Body of pancreas (tissue), 4 donors: ENCODE measurements at regions not wholly inside any gene's neighbourhood (a gene's known extent, or its start where the extent isn't known, plus 50 kb on each side); places are given as distances from the start of the nearest gene placed in this dataset.

ENCODE experiments used
- ATAC-seq: fragments of 150-250 bp; one replicate; pipeline ENCODE4 v1.9.1; 2016
- DNase-seq, 4 donors: peaks; one replicate each; pipeline ENCODE4 v3.0.0-alpha.2; 2019
- H3K27ac ChIP-seq, 4 donors: fragments of 200-600 bp; sonication (generic); 1 replicate in 3 of 4; 2 replicates in 1 of 4; pipeline versions ENCODE4 v1.5.1 to v1.6.1; 2016 to 2019; ENCODE audit warnings: mild to moderate bottlenecking in 1 of 4, mixed read lengths in 1 of 4, moderate library complexity in 1 of 4
- H3K27me3 ChIP-seq, 2 donors: fragments of 200-600 bp; sonication (generic); one replicate each; pipeline ENCODE4 v1.6.0; 2016; ENCODE audit warnings: mild to moderate bottlenecking in 1 of 2
- H3K36me3 ChIP-seq, 2 donors: fragments of 200-600 bp; sonication (generic); replicated peaks in 1 of 2; 2 replicates each; pipeline ENCODE4 v1.5.1; 2016; ENCODE audit warnings: low read depth in 2 of 2; ENCODE audit not compliant: insufficient read depth in 1 of 2
- H3K4me1 ChIP-seq: fragments of 200-600 bp; sonication (generic); one replicate; pipeline ENCODE4 v1.6.0; 2016
- H3K4me3 ChIP-seq, 2 donors: fragments of 200-600 bp; sonication (generic); 1 replicate in 1 of 2; 2 replicates in 1 of 2; pipeline ENCODE4 v1.5.1; 2016 to 2019
- H3K9me3 ChIP-seq, 3 donors: fragments of 200-600 bp; sonication (generic); 1 replicate in 2 of 3; 2 replicates in 1 of 3; pipeline ENCODE4 v1.5.1; 2016
- POLR2A ChIP-seq, 3 donors: fragments of 450-650 bp; IDR thresholded peaks; one replicate each; pipeline ENCODE4 v1.6.1; 2016; ENCODE audit warnings: antibody characterized with exemption in 3 of 3, mild to moderate bottlenecking in 2 of 3
- WGBS, 2 donors: methylation state at CpG; one replicate each; pipeline ENCODE4 v1.1.5; 2017; 5-methylcytosine and 5-hydroxymethylcytosine counted together
- intact Hi-C: fragments of 100-400 bp; cut with DNase I; formaldehyde crosslinking; loops from one replicate; pipeline ENCODE4 v1.15.1; 2023
- TF ChIP-seq, protein P1 (sequence below), 7 experiments: fragments of 450-650 bp in 4 of 7; fragments of 200-600 bp in 3 of 7; sonication (generic) in 3 of 7; IDR thresholded peaks; one replicate each; pipeline ENCODE4 v1.5.1; 2016 to 2019; ENCODE audit warnings: antibody characterized with exemption in 7 of 7

DNA sequence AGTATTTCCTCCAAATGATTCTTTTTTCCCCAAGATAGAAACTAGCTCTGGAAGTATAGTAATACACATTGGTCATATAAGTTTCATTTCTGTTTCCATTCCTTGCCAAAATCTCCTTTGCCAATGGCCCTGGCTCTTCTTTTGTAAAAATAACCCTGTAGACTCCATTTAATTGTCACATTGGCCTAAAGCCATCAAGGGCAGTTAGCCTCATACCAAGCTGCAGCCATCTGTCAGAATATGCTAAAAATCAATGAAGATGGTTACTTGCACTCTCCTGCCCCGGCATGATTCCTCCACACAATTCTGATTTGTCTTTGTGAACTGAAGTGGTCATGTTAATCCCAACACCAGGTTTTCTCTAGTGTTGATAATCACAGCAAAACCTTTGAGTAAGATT, 380.5 kb downstream of the SH2D1A start:
- no peaks in the 10 kb centered on the region for H3K36me3 ChIP-seq
- H3K27ac ChIP-seq = no peak overlapping the region
- WGBS, 2 donors = 45 to 47% methylated on average over 1 of the region's 1 CpG
- DNase-seq (no peak), ATAC-seq (no peak)
- intact Hi-C loops = no loop called here
- H3K4me3 ChIP-seq = no peak overlapping the region
- no peak for TF ChIP-seq POLR2A (IDR thresholded peaks at IDR 0.05)
- TF ChIP-seq, protein P1, sequence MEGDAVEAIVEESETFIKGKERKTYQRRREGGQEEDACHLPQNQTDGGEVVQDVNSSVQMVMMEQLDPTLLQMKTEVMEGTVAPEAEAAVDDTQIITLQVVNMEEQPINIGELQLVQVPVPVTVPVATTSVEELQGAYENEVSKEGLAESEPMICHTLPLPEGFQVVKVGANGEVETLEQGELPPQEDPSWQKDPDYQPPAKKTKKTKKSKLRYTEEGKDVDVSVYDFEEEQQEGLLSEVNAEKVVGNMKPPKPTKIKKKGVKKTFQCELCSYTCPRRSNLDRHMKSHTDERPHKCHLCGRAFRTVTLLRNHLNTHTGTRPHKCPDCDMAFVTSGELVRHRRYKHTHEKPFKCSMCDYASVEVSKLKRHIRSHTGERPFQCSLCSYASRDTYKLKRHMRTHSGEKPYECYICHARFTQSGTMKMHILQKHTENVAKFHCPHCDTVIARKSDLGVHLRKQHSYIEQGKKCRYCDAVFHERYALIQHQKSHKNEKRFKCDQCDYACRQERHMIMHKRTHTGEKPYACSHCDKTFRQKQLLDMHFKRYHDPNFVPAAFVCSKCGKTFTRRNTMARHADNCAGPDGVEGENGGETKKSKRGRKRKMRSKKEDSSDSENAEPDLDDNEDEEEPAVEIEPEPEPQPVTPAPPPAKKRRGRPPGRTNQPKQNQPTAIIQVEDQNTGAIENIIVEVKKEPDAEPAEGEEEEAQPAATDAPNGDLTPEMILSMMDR (IDR thresholded peaks at IDR 0.05) = no peak
- H3K27me3 ChIP-seq = no peaks in the 10 kb centered on the region
- no peaks in the 10 kb centered on the region for H3K9me3 ChIP-seq
- H3K4me1 ChIP-seq = no peaks in the 10 kb centered on the region

GRCh38 chrX:124736553-124737270, 390.3 kb downstream of the SH2D1A start:
- no peaks in the 10 kb centered on the region for H3K36me3 ChIP-seq
- intact Hi-C loops = no loop called here
- H3K4me3 ChIP-seq = no peak overlapping the region
- TF ChIP-seq POLR2A (IDR thresholded peaks at IDR 0.05) = no peak
- WGBS, 2 donors = 22 to 42% methylated on average over 4 to 9 of the region's 9 CpGs
- ATAC-seq = no peak
- no peaks in the 10 kb centered on the region for H3K4me1 ChIP-seq
- no peak for DNase-seq
- no peaks in the 10 kb centered on the region for H3K9me3 ChIP-seq
- no peaks in the 10 kb centered on the region for H3K27me3 ChIP-seq
- H3K27ac ChIP-seq = no peak overlapping the region

- WGBS, 2 donors = 23 to 26% methylated on average over 3 to 4 of the region's 4 CpGs
- H3K4me1 ChIP-seq = no peaks in the 10 kb centered on the region
- no peaks in the 10 kb centered on the region for H3K9me3 ChIP-seq
- H3K27me3 ChIP-seq = no peaks in the 10 kb centered on the region
- ATAC-seq (no peak), DNase-seq (no peak)
- H3K27ac ChIP-seq = no peak overlapping the region
- TF ChIP-seq, protein P1 (IDR thresholded peaks at IDR 0.05) = no peak
- no peak for TF ChIP-seq POLR2A (IDR thresholded peaks at IDR 0.05)
- H3K36me3 ChIP-seq = no peaks in the 10 kb centered on the region
- H3K4me3 ChIP-seq = no peak overlapping the region
- intact Hi-C loops = no loop called here
Observed at GRCh38 chrX:124737771-124738170, 391.4 kb downstream of the SH2D1A start.

- H3K27ac ChIP-seq = no peak overlapping the region
Observed at GRCh38 chrX:124747295-124747694, 400.9 kb downstream of the SH2D1A start.

DNA sequence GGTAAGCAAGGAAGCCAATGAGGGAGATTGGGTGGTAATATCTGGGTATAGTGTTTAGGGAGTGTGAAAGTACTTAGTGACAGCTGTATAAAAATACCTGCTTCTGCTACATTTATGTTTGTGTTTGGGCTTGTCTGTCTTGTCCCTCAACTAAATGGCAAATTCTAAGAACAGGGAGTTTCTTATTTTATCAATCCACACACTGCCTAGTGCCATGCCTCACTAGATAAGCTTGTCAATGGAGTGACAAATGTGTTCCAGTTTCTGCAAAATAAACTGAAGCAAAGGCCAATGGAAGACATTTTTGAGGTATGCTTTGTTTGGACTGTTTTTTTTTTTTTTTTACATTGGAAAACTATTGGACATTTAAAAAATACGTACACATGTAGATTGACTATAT, 418.0 kb downstream of the SH2D1A start:
- ATAC-seq (no peak), DNase-seq (no peak)
- Histone ChIP-seq H3K4me3 (no peak overlapping the region), H3K27me3 (no peaks in the 10 kb centered on the region), H3K4me1 (no peaks in the 10 kb centered on the region), H3K36me3 (no peaks in the 10 kb centered on the region), H3K9me3 (no peaks in the 10 kb centered on the region), H3K27ac (no peak overlapping the region)
- WGBS, 2 donors = 24% methylated on average over 1 of the region's 1 CpG
- intact Hi-C loops = no loop called here
- TF ChIP-seq POLR2A (IDR thresholded peaks at IDR 0.05) = no peak
- TF ChIP-seq, protein P1 (IDR thresholded peaks at IDR 0.05) = no peak

More at GRCh38 chrX:124747295-124747694, 400.9 kb downstream of the SH2D1A start:
- TF ChIP-seq POLR2A (IDR thresholded peaks at IDR 0.05) = no peak
- TF ChIP-seq, protein P1 (IDR thresholded peaks at IDR 0.05) = no peak
- ATAC-seq = no peak
- Histone ChIP-seq H3K9me3 (no peaks in the 10 kb centered on the region), H3K4me3 (no peak overlapping the region), H3K4me1 (no peaks in the 10 kb centered on the region), H3K36me3 (no peaks in the 10 kb centered on the region), H3K27me3 (no peaks in the 10 kb centered on the region)
- no peak for DNase-seq
- intact Hi-C loops = no loop called here
- WGBS, 2 donors = 64 to 77% methylated on average over 2 of the region's 2 CpGs
